RWPE1 (cell line): ENCODE measurements at regions not wholly inside any gene's neighbourhood (a gene's known extent, or its start where the extent isn't known, plus 50 kb on each side); places are given as distances from the start of the nearest gene placed in this dataset.
"Not testable (repeated sequence)": the region's sequence is repeated elsewhere in the genome, so short reads cannot be mapped to it uniquely, and the experiment has no call there.

ENCODE experiments used
- CTCF ChIA-PET: fragments of 350-600 bp; sonication (Branson Sonifier 250); formaldehyde crosslinking; extraction: SDS; loops from one replicate; lab custom pipeline; 2021; lab: Yijun Ruan, JAX
- POLR2A ChIA-PET: fragments of 400-600 bp; formaldehyde crosslinking; extraction: SDS; loops from one replicate; lab custom pipeline; 2020; ENCODE audit warnings: antibody characterized with exemption; ENCODE audit not compliant: low non-redundant PET; lab: Yijun Ruan, JAX
- DNase-seq: peaks from one replicate; pipeline ENCODE4 v3.0.0; 2012; ENCODE audit warnings: low spot score
- H3K27ac ChIP-seq: fragments of 450-650 bp; 2 replicates; pipeline ENCODE4 v1.5.1; 2017
- TF ChIP-seq, protein P1 (sequence below): fragments of 450-650 bp; conservative IDR thresholded peaks from 2 replicates; pipeline ENCODE4 v1.5.1; 2017; ENCODE audit warnings: low read depth, mild to moderate bottlenecking

DNA sequence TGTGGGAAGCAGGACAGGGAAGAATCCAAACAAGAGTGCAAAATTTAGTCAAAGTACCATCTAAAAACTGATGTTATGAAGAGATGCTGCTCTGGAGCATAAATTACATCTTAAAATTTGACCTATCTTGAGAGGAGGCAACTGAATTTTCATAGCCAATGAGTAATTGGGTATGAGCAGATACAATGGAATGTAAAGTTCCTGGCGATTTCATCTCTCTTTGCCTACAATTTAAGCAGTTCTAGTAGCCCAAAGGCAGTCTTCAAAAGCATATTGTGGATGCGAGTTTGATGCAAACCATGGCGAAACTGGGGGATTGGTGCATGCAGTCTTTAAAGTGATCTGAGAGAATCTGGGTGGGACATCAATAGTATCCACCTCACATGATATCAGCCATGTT lies 1265.9 kb downstream of the BRINP3 start:
- ChIA-PET CTCF (no interaction called here), POLR2A (no interaction called here)
- peak; percentile 9 for DNase-seq

DNA sequence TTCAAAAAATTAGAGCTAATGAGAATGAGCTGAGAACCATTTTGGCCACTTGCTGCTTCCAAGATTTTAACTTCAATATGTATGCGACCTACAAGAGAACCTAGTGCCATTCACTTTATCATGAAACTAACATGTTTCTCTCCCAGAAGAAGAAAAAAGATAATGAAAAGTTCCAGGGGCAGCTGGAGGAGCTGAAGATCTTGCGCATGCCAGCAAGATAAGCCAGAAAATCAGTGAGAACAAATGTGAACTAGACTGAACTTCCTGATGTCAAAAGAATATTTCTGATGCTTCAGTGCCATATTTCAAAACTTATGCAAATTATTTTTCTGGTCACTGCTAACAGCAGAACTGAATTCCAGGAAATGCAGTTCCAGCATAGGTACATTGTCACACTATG lies 1265.1 kb downstream of the BRINP3 start:
- H3K27ac ChIP-seq: no peak overlapping the region
- TF ChIP-seq, protein P1, sequence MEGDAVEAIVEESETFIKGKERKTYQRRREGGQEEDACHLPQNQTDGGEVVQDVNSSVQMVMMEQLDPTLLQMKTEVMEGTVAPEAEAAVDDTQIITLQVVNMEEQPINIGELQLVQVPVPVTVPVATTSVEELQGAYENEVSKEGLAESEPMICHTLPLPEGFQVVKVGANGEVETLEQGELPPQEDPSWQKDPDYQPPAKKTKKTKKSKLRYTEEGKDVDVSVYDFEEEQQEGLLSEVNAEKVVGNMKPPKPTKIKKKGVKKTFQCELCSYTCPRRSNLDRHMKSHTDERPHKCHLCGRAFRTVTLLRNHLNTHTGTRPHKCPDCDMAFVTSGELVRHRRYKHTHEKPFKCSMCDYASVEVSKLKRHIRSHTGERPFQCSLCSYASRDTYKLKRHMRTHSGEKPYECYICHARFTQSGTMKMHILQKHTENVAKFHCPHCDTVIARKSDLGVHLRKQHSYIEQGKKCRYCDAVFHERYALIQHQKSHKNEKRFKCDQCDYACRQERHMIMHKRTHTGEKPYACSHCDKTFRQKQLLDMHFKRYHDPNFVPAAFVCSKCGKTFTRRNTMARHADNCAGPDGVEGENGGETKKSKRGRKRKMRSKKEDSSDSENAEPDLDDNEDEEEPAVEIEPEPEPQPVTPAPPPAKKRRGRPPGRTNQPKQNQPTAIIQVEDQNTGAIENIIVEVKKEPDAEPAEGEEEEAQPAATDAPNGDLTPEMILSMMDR: no peak
- ChIA-PET POLR2A (no interaction called here), CTCF (interaction anchor here (0.8 kb wide), 1 partner anchor 218 kb away, joined by 3 read pairs; no protein-coding TSS in a partner anchor)
- DNase-seq: no peak

More for the DNA sequence above, 1265.9 kb downstream of the BRINP3 start:
- H3K27ac ChIP-seq: no peak overlapping the region
- TF ChIP-seq, protein P1: no peak

DNA sequence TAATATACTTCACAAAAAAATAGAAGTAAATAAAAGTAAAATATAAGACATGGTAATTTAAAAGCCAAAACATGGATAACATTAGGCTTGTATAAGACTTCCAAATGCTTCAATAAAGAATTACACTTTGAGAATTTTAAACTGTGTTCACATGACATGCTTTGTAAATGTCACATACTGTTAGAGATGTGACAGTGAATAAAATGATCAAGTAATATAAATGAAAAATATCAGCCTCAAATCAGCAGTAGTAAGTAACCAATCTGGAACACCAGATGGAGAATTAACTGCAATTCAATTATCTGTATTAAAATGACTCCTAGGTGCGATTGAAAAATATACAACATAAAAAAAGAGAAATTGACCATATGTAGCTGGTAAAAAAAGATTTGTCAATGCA lies 1260.8 kb downstream of the BRINP3 start:
- ChIA-PET POLR2A (no interaction called here), CTCF (no interaction called here)
- no peak for DNase-seq
- TF ChIP-seq, protein P1: no peak
- no peak overlapping the region for H3K27ac ChIP-seq

DNA sequence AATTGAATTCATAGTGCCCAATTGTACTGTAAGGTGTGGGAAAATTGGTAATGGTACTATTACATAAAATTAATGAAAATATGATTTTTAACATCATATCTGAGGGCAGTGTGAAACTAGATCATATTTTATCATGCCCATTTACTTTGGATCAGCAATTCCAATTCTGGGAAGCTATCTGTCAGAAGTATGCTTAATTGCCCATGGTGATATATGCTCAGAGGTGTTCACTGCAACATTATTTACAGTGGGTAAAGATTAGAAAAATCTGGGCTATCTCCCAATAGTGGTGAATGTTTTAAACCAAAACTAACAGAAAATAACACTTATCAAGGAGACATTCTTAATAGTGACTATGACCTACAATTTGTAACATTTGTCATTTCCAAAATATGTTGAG lies 1260.0 kb downstream of the BRINP3 start:
- POLR2A ChIA-PET: no interaction called here
- CTCF ChIA-PET: no interaction called here
- TF ChIP-seq, protein P1: no peak
- H3K27ac ChIP-seq: no peak overlapping the region
- DNase-seq: no peak

DNA sequence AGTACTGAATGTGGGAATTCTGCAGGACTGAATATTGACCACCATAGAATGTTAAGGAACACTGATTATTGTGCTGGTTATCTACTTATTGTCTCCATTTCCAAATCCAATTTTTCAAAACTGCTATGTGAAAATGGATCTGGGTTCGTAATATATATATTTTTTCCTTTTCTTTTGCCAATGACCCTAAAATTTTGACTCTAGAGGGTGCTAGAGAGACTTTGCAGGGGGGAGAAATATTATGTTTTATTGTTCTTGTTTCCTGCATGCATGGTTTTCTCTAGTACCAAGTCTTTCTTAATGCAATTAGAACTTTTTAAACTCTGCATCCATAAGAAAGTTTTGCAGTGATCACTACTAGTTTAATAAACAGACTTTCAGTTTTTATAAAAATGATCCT lies 1256.9 kb downstream of the BRINP3 start:
- CTCF ChIA-PET: interaction anchor here (0.6 kb wide), 2 partner anchors 408 to 1675 kb away, joined by 5 to 7 read pairs; no protein-coding TSS in a partner anchor
- no peak overlapping the region for H3K27ac ChIP-seq
- POLR2A ChIA-PET: no interaction called here

DNA sequence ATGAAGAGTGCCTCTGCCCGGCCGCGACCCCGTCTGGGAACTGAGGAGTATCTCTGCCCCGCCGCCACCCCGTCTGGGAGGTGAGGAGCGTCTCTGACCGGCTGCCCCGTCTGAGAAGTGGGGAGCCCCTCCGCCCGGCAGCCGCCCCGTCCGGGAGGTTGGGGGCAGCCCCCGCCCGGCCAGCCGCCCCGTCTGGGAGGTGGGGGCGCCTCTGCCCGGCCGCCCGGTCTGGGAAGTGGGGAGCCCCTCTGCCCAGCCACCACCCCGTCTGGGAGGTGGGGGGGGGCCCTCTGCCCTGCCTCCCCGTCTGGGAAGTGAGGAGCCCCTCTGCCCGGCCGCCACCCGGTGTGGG lies 1251.9 kb downstream of the BRINP3 start:
- H3K27ac ChIP-seq, POLR2A ChIA-PET, CTCF ChIA-PET, DNase-seq: not testable (repeated sequence)

More for the DNA sequence above, 1256.9 kb downstream of the BRINP3 start:
- TF ChIP-seq, protein P1: peak; percentile 28
- peak; percentile 6 for DNase-seq

DNA sequence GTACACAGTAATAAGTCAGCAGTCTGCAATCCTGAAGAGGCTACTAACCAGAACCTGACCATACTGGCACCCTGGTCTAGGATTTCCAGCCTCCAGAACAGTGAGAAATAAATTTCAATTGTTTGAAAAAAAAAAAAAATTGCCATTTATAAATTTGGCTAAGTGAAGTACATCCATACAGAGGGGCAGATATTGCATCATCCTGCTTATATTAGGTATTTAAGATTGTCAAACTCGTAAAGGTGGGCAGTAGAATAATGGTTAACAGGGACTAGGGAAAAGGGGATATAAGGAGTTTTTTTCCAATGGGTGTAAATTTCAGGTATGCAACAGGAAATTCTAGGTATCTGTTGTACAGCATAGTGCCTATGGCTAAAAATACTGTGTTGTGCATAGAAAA lies 1250.9 kb downstream of the BRINP3 start:
- no peak for DNase-seq
- ChIA-PET CTCF (no interaction called here), POLR2A (no interaction called here)
- TF ChIP-seq, protein P1: no peak
- no peak overlapping the region for H3K27ac ChIP-seq
